ENCODE measurements at regions not wholly inside any gene's neighbourhood (a gene's known extent, or its start where the extent isn't known, plus 50 kb on each side); places are given as distances from the start of the nearest gene placed in this dataset.
A peak's percentile ranks its signal among the peaks of the same experiment; 100 is the strongest.

DNA sequence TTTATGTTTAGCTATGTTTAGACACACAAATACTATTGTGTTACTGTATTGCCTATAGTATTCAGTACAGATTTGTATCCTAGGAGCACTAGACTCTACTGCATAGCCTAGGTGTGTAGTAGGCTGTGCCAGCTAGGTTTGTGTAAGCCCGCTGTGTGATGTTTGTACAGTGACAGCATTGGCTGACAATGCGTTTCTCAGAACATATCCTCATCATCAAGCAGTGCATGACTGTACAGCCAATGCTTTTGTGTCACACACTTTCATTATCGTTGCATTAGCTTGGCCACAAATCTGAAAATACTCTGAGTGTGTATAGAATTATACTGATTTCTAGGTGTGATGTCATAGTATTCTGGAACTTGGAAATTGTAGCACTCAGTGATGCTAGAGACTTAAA lies 63.4 kb downstream of the CLDN34 start:
- no peak overlapping the region for H3K56ac ChIP-seq (ENCODE audit: extremely low read depth, insufficient read depth, low read length)
- H3K36me3 ChIP-seq (ENCODE audit: control insufficient read depth, insufficient read depth, low read length), result no peaks in the 10 kb centered on the region
- peak; percentile 22 for ATAC-seq (ENCODE audit: low read depth)
- H3K9me1 ChIP-seq (ENCODE audit: insufficient read depth, low read length), result peaks cover 5% of the 10 kb centered on the region
- H4K20me1 ChIP-seq (ENCODE audit: insufficient read depth, low read length), result peaks cover 31% of the 10 kb centered on the region
- no peak overlapping the region for H3K27ac ChIP-seq (ENCODE audit: insufficient read depth, low read length)
- TF ChIP-seq CEBPB (IDR thresholded peaks at IDR 0.05; ENCODE audit: low read depth, low read length) (peak; percentile 57; the same call in 1 of the 2 replicates), CHD1 (IDR thresholded peaks at IDR 0.05; ENCODE audit: low read depth, low read length) (no peak), FOS (IDR thresholded peaks at IDR 0.05; ENCODE audit: low read depth, low read length) (peak; percentile 21; the same call in 1 of the 2 replicates), MAFK (IDR thresholded peaks at IDR 0.05; ENCODE audit: low read depth, low read length) (peak; percentile 41; the same call in 1 of the 2 replicates)
- TF ChIP-seq, protein P1, sequence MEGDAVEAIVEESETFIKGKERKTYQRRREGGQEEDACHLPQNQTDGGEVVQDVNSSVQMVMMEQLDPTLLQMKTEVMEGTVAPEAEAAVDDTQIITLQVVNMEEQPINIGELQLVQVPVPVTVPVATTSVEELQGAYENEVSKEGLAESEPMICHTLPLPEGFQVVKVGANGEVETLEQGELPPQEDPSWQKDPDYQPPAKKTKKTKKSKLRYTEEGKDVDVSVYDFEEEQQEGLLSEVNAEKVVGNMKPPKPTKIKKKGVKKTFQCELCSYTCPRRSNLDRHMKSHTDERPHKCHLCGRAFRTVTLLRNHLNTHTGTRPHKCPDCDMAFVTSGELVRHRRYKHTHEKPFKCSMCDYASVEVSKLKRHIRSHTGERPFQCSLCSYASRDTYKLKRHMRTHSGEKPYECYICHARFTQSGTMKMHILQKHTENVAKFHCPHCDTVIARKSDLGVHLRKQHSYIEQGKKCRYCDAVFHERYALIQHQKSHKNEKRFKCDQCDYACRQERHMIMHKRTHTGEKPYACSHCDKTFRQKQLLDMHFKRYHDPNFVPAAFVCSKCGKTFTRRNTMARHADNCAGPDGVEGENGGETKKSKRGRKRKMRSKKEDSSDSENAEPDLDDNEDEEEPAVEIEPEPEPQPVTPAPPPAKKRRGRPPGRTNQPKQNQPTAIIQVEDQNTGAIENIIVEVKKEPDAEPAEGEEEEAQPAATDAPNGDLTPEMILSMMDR (conservative IDR thresholded peaks at IDR 0.05; ENCODE audit: low read depth, low read length), result no peak
- H4K8ac ChIP-seq (ENCODE audit: low read depth in 2 of 2, low read length in 2 of 2), result no peak overlapping the region
- no CpG with 5 or more reads among the region's 3 CpGs for WGBS, 2 experiments (ENCODE audit: extremely low coverage in 2 of 2, insufficient read length in 1 of 2)
- no peak overlapping the region for H3K4ac ChIP-seq (ENCODE audit: low read depth, low read length)
- POLR2A ChIA-PET (ENCODE audit: unreplicated experiment), result no interaction called here
- H3K18ac ChIP-seq (ENCODE audit: low read depth, low read length), result no peak overlapping the region
- no TSS peak for BruUV-seq (replicated peaks)
- H3K4me3 ChIP-seq (ENCODE audit: insufficient read depth, low read depth, low read length), result no peak overlapping the region
- H3K4me2 ChIP-seq (ENCODE audit: low read depth, low read length), result no peak overlapping the region
- no peak overlapping the region for H4K91ac ChIP-seq (ENCODE audit: insufficient read depth, low read depth, low read length)
- no peak overlapping the region for H2BK15ac ChIP-seq (ENCODE audit: low read depth, low read length)
- no peak overlapping the region for H2BK5ac ChIP-seq (ENCODE audit: low read depth, low read length, poor library complexity, severe bottlenecking)
- H3K79me1 ChIP-seq (ENCODE audit: low read depth in 1 of 2, low read length in 2 of 2), result peaks cover 20 to 68% of the 10 kb centered on the region in 2 experiments
- H2AK9ac ChIP-seq (replicated peaks; ENCODE audit: low read depth, low read length, poor library complexity), result no peak overlapping the region
- dilution Hi-C loops (cut with HindIII; ENCODE audit: low sequenced_read_pairs, unreplicated experiment), result no loop called here
- H2BK20ac ChIP-seq (ENCODE audit: low read depth, low read length), result no peak overlapping the region
- peaks cover 11% of the 10 kb centered on the region for H3K4me1 ChIP-seq (ENCODE audit: control insufficient read depth, insufficient read depth, low read length)
- no peak overlapping the region for H4K5ac ChIP-seq (ENCODE audit: low read depth, low read length)
- no peak overlapping the region for H2AFZ ChIP-seq (replicated peaks; ENCODE audit: low read length, poor library complexity)
- H2BK120ac ChIP-seq (ENCODE audit: low read depth, low read length), result no peak overlapping the region
- no peak overlapping the region for H3K23ac ChIP-seq (ENCODE audit: low read depth, low read length)
- in situ Hi-C loops (cut with MboI; ENCODE audit: low sequenced_read_pairs), result no loop called here
- H3K27me3 ChIP-seq (ENCODE audit: control insufficient read depth, insufficient read depth, low read length), result no peaks in the 10 kb centered on the region
- no peaks in the 10 kb centered on the region for H3K9me3 ChIP-seq (ENCODE audit: control insufficient read depth, insufficient read depth, low read length)
- H3K14ac ChIP-seq (replicated peaks; ENCODE audit: low read depth, low read length), result no peak overlapping the region
- CTCF ChIA-PET, result no interaction called here
- intact Hi-C loops (cut with micrococcal nuclease), result no loop called here
- DNase-seq, result peak; percentile 82
- H3K9ac ChIP-seq (ENCODE audit: low read depth, low read length), result no peak overlapping the region
- H2AK5ac ChIP-seq (ENCODE audit: low read depth, low read length), result no peak overlapping the region

All from IMR-90 (cell line).